ENCODE measurements at regions not wholly inside any gene's neighbourhood (a gene's known extent, or its start where the extent isn't known, plus 50 kb on each side); places are given as distances from the start of the nearest gene placed in this dataset.

DNA sequence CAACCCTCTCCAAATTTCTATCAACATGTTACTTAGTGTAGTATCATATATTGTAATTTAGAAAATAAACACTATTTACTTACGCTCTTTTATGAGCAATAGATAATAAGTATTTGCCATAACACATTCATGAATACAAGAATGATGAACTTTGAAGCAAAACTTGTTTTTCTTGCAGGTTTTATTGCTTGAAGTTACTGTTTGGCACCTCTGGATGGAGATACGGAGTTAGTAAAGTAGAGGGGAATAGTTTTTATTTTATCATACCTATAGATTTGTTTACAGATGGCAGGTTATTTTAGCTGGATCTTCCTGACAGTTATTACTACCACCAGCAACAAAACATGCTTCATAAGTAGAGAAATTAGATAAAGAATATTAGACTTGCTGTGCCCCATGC lies 274.2 kb upstream of the LRRTM4 start:
- TF ChIP-seq, protein P1, sequence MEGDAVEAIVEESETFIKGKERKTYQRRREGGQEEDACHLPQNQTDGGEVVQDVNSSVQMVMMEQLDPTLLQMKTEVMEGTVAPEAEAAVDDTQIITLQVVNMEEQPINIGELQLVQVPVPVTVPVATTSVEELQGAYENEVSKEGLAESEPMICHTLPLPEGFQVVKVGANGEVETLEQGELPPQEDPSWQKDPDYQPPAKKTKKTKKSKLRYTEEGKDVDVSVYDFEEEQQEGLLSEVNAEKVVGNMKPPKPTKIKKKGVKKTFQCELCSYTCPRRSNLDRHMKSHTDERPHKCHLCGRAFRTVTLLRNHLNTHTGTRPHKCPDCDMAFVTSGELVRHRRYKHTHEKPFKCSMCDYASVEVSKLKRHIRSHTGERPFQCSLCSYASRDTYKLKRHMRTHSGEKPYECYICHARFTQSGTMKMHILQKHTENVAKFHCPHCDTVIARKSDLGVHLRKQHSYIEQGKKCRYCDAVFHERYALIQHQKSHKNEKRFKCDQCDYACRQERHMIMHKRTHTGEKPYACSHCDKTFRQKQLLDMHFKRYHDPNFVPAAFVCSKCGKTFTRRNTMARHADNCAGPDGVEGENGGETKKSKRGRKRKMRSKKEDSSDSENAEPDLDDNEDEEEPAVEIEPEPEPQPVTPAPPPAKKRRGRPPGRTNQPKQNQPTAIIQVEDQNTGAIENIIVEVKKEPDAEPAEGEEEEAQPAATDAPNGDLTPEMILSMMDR (IDR thresholded peaks at IDR 0.05; ENCODE audit: low read depth, low read length, missing control alignments) = no peak
- no peak for DNase-seq
- Histone ChIP-seq H3K4me3 (ENCODE audit: low read depth, low read length) (no peak overlapping the region), H3K27me3 (replicated peaks) (no peaks in the 10 kb centered on the region), H3K36me3 (replicated peaks) (no peaks in the 10 kb centered on the region), H3K27ac (no peak overlapping the region)
- in situ Hi-C loops (cut with HindIII; ENCODE audit: low pct_ligation_motif_present, low sequenced_read_pairs) = no loop called here

DNA sequence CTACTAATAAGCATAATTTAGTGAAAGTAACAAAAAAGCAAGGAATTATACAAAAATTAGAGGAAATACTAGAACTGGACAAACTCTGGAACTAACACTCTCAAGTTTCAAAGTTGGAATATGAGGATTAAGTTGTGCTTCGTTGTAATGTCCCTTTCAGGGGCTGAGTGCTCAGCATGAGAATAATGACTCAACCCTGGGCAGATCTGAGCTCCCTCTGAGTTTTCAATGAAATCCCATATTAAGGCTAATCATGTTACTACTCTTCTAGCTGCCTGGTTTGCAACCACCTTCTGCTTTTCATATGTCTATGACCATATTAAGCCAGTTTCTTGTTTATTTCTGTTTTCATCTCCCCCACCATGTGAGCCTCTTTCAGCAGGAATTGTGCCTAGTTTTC lies 274.9 kb upstream of the LRRTM4 start:
- in situ Hi-C loops (cut with HindIII; ENCODE audit: low pct_ligation_motif_present, low sequenced_read_pairs) = no loop called here

DNA sequence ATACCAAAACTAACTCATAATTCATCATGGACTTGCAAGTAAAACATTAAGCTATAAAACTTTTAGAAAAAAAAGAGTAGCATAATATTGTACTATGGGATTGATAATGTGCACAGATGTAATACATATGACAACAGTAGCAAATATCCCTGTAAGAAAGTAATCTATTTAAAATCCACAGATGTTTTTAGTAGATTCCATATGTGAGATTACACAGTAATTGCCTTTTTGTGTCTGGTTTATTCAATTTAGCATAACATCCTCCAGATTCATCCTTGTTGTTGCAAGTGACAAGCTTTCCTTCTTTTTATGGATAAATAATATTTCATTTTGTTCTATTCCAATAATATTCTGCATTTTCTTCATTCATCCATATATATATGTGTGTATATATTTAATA lies 278.2 kb upstream of the LRRTM4 start:
- no peak overlapping the region for H3K4me3 ChIP-seq (ENCODE audit: low read depth, low read length)
- H3K27ac ChIP-seq = no peak overlapping the region
- H3K27me3 ChIP-seq (replicated peaks) = no peaks in the 10 kb centered on the region
- TF ChIP-seq, protein P1 (IDR thresholded peaks at IDR 0.05; ENCODE audit: low read depth, low read length, missing control alignments) = no peak
- in situ Hi-C loops (cut with HindIII; ENCODE audit: low pct_ligation_motif_present, low sequenced_read_pairs) = no loop called here
- H3K36me3 ChIP-seq (replicated peaks) = no peaks in the 10 kb centered on the region
- DNase-seq = no peak

More for the DNA sequence above, 274.9 kb upstream of the LRRTM4 start:
- no peak overlapping the region for H3K4me3 ChIP-seq (ENCODE audit: low read depth, low read length)
- no peak overlapping the region for H3K27ac ChIP-seq
- TF ChIP-seq, protein P1 (IDR thresholded peaks at IDR 0.05; ENCODE audit: low read depth, low read length, missing control alignments) = no peak
- no peaks in the 10 kb centered on the region for H3K27me3 ChIP-seq (replicated peaks)
- no peaks in the 10 kb centered on the region for H3K36me3 ChIP-seq (replicated peaks)
- no peak for DNase-seq

DNA sequence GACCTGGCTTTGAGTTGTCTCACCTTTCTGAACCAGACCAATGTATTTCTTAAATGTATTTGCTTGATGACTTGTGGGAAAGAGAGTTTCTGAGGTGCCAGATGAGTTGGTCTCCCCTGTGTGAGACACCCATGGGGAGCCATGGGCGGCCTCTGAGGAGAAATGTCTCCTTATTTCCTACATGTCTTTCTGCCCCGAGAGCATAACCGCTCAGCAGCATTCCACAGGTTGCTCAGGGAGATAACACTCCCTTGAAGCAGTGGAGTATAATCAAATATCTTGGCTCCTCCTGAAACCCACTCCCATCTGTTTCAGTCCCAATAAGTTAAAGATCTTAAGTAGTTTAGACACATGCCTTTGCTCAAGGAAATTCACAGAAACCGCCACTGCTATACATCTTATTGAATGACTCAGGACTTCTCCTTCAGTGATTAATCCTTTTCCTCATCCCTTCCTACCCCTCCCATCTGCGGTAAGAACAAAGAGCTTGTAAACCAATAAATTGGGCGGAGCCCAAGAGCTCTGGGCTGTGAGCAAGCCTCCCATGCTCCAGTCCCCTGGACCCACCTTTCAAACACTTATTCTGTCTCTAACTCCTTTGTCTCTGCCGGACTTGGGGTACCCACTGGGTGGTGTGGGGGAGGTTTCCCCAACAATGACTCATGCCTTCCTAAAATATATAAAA lies 285.5 kb upstream of the LRRTM4 start:
- TF ChIP-seq, protein P1 (IDR thresholded peaks at IDR 0.05; ENCODE audit: low read depth, low read length, missing control alignments) = no peak
- H3K27ac ChIP-seq = no peak overlapping the region
- no peaks in the 10 kb centered on the region for H3K36me3 ChIP-seq (replicated peaks)
- no peaks in the 10 kb centered on the region for H3K27me3 ChIP-seq (replicated peaks)
- no peak for DNase-seq
- in situ Hi-C loops (cut with HindIII; ENCODE audit: low pct_ligation_motif_present, low sequenced_read_pairs) = no loop called here
- H3K4me3 ChIP-seq (ENCODE audit: low read depth, low read length) = no peak overlapping the region

DNA sequence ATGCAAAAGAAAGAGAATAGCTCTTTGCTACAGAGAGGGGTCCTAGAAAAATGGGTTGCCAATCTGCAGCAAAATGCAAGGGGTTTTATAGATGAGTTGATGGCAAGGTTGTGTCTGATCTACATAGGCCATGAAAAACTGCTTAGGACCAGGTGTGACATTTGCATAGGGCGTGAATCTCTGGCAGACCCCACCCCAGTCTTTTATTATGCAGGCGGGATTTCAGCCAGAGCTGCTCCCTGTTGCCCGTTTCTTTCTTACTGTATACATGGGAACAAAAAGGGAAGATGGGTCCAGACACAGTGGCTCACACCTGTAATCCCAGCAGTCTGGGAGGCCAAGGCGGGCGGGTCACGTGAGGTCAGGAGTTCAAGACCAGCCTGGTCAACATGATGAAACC lies 286.4 kb upstream of the LRRTM4 start:
- in situ Hi-C loops (cut with HindIII; ENCODE audit: low pct_ligation_motif_present, low sequenced_read_pairs) = no loop called here
- H3K27me3 ChIP-seq (replicated peaks) = no peaks in the 10 kb centered on the region
- no peak overlapping the region for H3K4me3 ChIP-seq (ENCODE audit: low read depth, low read length)
- DNase-seq = no peak
- no peaks in the 10 kb centered on the region for H3K36me3 ChIP-seq (replicated peaks)
- TF ChIP-seq, protein P1 (IDR thresholded peaks at IDR 0.05; ENCODE audit: low read depth, low read length, missing control alignments) = no peak
- no peak overlapping the region for H3K27ac ChIP-seq

DNA sequence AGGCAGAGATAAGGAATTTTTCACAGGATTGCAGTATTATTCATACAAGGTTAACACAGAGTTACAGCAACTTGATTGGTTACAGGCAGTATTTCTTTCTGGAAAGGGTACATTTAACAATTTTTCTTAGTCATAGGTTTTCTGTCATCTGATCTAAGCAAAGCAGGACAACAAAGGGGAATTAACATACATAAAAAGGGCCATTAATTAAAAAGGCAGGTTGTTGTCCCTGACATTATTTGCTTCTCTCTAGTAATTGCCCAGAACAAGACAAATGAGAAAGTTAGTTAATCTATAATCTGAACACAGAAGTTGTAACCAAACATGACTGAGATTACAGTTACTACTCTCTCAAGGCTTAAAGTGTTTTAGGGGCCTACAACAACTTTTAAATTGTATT lies 291.4 kb upstream of the LRRTM4 start:
- TF ChIP-seq, protein P1 (IDR thresholded peaks at IDR 0.05; ENCODE audit: low read depth, low read length, missing control alignments) = no peak
- DNase-seq = no peak
- H3K27ac ChIP-seq = no peak overlapping the region
- in situ Hi-C loops (cut with HindIII; ENCODE audit: low pct_ligation_motif_present, low sequenced_read_pairs) = no loop called here
- no peaks in the 10 kb centered on the region for H3K36me3 ChIP-seq (replicated peaks)
- no peaks in the 10 kb centered on the region for H3K27me3 ChIP-seq (replicated peaks)
- no peak overlapping the region for H3K4me3 ChIP-seq (ENCODE audit: low read depth, low read length)

Data from brain microvascular endothelial cell (primary cell).